Activated T-cell treated with anti-CD3 and anti-CD28 coated beads, Interleukin-2, amount 50 U/mL, for 48 hours (primary cell): ENCODE measurements at regions not wholly inside any gene's neighbourhood (a gene's known extent, or its start where the extent isn't known, plus 50 kb on each side); places are given as distances from the start of the nearest gene placed in this dataset.

Source experiments
- DNase-seq, 2 experiments: peaks; one replicate each; pipeline ENCODE4 v3.0.0-alpha.2; 2020

DNA sequence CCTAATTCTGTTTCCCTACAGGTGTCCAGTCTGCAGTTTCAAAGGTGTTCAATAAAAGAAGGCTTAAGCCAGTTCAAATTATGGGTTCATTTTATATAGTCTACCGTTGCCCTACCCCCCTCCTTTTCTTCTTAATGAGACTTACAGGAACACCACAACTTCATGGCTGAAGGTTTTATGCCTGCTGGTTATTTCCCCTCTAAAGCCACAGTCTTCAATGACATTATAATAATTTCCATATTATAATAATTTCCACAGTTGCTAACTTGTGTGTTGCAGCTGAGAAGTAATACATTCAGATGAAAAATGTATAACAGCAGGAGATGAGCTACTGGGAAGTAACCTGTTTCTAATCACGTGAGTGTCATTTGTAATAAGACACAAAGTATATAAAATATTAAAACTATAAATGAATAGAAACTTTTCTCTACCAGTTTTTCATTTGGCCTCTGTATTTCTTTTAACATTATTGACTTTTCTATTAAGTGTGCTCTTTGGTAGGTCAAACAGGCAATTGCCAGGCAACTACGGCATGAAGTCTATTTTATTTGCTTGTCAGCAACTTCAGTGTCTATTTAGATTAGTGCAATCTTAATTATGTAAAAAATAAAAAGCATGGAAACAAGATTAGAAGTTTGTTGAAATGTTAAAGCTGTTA lies 120.5 kb upstream of the HMHB1 start:
- DNase-seq: no peak

DNA sequence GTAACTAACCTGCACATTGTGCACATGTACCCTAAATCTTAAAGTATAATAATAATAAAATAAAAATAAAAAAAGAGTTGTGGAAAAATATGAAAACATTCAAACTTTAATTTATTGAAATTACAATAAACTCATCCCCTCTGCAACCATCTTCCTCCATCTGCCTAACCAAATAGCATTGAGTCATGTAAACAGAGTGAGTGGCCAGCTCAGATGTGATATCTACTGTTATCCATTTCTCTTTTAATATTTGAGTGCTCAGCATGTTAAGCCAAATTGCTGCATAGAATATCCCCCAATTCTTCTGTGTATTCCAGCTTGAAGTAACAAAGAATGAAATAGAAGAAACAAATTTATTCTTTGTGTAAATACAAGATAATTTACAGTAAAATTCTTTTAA lies 124.4 kb upstream of the HMHB1 start:
- DNase-seq: no peak

DNA sequence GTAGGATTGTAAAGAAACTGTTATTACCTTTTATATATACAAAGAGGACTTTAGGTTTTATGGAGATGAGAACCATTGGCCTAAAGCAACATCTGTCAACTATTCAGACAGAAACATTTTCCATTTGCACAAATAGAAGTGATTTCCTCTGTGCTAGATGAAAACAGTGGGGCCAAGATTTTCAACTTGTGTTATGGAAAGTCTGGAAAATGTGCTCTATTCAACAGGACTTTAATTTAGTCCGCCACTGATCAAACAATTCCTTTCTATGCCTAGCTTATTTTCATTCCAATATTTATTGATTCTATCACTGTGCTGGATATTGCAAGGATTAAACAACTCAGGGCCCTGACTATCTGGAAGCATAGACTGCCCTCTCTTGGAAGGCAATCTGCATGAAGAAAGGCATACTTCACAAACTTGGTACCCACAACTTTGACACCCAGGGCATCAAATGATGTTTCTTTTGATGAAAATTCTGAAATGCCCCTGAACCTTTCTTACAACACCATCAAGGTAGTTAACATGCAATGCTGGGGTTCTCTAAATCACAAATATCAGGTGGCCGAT lies 126.6 kb upstream of the HMHB1 start:
- DNase-seq: no peak

DNA sequence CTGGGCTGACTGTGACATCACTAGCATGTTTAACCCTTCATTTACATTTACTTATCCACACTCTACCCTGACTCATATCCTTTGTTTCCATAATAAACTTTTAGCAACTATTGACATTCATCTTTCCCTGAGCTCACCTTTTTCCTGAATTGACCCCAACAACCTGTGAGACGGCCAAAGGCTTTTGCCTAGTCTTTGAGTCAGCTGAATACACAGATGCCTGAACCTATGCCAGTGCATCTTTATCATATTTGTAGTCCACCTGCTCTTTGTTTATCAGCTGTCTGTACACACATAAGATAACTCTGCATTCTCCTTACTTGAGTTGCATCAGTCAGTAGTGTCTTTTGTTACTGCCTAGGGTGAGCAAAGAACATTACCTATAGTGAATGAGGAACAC lies 128.5 kb upstream of the HMHB1 start:
- no peak for DNase-seq

DNA sequence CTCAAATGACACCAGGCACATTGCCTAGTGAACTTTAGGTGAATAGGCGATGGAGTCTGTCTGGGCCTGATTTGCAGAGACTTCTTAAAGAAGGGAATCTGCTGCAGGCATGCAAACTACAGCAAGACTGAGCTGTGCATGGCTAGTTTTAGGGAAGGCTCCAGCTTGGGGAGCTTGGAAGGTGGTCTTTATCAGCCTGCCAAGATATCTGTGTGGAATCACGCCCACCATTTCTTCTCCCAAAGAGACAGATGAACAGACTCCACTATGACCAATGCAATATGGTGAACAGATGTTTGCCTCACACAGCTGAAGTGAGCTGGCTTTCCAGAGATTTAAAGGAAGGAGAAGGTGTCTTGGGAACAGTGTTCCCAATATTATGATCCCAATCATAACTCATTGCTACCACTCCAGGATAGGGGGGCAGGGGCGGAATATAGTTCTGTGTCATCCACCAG lies 129.0 kb upstream of the HMHB1 start:
- DNase-seq: no peak

DNA sequence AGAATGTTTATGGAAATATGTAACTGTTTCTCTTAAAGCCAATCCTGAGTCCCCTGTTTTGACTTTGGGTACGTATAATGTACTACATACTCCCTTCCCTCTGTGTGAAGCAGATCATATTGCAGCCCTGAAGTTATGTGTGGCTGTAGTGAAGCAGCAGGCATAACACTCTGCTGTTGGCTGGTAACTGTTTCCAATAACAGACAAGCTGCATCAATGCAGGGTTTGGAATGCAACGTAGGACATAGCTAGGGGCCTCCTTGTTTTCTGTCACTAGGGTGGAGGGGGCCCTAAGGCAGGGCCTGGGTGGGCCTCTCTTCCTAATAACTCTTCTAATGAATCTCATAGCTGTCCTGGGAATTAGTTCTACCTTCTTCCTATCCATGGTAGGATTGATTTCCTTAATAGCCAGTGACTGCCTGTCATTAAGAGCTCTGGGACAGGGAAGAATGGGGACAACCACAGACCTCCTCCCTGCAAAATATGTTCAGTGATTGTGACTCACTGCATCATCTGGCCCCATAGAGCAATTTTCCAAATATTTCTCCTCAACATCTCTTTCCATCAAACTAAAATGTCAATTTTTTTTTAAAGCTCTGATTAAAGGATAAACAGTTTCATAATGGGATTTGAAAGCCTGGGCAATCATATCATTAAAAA lies 129.6 kb upstream of the HMHB1 start:
- DNase-seq: no peak

DNA sequence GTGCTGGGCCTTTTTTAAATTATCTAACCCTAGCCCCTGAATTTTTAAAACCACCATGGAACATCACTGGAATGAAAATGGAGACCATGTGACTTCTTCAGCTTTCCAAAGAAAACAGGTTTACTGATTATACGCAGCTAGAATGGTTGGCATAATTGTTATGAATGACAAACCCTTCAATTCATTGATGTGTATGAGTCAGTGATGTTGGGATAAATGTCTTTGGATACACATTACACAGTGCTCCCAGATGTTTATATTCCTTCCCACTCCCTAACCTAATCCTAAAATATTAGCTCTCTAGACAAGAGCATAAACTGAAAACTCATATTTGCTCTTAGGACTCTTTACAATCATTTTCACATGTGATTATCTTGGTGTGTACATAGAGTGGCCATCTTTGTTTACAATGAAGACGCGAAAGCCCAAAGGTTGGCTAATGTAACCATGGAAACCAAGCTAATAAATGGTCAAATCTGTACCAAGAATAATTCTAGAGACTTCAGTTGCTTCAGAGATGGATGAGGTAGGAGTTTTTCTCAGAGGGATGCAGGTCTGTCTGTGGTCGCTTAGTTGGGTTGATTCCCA lies 131.2 kb upstream of the HMHB1 start:
- DNase-seq: no peak

DNA sequence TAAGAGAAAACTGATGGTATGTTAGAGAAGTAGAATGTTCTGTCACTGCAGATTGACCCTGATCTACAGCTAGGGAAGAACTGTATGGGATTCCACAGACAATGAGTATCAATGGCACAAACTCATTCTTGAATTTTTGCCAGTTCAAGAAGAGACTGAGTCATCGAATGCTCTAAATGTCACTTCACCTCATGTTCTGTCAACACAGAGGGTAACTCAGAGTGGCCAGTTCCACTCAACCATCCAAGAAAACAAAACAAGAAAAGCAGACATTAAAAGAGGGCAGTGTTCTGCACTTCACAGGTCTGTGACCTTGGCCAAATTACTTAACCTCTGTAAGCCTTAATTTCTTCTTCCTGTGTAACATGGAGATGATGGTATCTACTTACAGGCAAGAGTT lies 132.2 kb upstream of the HMHB1 start:
- no peak for DNase-seq

DNA sequence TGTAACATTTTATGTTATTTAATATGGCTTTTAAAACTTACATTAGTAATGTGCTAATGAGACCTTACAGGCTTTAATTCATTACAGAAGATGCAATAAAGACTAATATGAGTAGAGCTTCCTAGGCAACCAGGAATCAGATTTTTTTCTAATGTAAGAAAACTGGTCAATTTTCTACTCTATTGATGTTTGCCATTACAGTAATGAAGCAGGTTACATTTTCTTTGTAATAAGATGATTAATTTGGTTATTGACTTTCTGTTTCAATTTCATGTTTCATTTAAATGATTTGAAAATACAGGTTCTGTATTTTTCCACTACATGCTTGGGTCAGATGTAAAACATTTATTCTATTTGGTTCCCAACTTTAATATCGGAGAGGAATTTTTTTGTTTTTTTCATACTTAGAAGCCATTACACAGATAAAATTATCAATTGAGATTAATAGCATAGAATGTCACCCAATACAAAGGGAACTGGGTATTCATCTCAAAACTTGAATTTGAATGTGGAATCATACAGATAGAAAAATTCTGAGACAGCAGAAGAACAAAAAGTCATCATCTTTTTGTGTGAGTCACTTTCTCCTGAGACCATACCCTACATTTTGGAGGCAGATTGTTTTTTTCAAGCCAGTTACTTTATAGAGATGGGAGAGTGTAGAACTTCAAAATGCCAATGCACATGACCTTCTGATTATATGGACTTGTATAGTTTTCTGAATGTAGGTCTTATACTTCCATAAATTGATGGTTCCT lies 133.6 kb upstream of the HMHB1 start:
- DNase-seq: no peak

DNA sequence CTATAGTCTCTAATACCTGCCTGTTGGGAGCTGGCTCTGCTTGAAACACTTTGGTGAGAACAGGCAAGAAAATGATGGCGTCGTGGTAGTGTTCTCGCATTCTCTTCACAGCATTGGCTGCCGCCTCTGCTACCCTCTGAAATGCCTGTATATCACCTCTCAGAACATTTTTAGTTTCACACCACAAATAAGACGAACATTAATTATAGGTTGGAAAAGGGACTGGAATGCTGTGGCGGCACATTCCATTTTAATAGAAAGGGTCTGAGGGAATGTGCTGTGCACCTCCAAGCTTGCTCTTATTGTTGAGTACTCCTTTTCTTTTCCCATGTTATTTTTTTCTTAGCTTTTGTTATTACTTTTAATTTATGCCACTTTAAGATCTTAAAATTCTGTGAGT lies 134.6 kb upstream of the HMHB1 start:
- no peak for DNase-seq

DNA sequence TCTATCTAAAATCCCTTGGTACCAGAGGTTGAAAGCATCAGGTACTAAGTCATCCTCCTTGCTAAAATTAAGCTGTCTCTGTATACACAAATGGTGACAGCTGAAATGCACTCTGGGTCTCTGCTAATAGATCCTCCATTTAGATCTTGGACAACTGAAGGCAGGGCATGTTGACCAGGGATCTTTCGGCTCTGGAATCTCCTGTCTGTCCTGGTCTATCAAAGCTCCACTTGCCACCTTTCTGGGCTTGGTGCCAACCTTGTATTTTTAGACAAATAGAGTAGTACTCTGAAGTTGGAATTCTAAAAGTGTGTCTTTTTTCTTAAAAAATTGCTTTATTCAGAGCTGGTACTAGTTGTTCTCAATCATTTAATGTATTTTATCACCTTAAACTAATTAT lies 135.2 kb upstream of the HMHB1 start:
- no peak for DNase-seq

DNA sequence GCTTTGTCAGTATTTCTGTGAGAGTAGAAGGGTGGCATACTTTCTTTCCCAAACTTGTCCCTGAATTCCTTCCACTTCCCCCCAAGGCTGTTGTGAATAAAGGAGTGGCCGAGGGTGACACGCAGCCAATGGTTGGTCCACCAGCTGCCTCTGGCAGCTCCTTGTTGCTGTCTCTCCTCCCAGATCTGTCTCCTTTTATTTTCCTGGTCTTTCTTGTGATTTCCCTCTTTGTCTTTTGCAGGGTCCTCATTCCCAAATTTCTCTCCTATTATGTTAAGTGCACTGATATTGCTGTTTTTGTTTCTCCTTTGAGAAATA lies 137.5 kb upstream of the HMHB1 start:
- DNase-seq: no peak

DNA sequence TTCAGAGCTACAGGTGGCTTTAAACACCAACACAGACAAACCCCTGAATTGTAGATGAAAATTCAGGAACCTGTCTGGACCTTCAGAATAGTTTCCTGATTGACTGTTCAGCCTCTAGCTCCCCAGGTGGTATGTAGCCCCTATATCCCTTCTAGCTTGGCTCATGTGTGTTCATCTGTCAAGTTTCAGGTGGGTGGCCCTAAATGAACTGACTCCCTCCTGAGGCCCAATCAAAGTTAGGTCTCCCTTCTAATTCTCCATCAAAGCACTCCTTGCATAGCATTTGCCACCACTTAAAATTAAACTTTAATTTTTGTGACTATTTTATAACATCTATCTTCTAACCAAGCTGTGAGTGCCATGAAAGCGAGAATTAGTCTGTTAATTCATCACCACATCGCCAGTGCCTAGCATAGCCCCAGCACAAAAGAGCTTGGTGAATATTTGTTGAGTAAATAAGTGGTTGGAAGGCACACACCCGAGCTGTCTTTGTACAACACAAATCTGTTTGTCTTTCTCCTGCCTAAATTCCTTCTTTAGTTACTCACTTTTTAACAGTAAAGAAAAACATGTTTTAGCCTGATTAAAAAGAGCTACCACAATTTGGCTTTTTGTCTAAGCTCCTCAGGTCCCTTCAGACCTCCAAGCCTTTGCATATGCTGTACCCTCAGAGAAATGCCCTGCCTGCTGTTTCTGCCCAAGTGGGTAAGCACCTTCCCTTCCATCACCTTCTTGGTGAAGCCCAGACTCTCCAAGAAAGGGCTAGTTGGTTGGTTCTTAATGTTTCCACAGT lies 138.1 kb upstream of the HMHB1 start:
- no peak for DNase-seq

DNA sequence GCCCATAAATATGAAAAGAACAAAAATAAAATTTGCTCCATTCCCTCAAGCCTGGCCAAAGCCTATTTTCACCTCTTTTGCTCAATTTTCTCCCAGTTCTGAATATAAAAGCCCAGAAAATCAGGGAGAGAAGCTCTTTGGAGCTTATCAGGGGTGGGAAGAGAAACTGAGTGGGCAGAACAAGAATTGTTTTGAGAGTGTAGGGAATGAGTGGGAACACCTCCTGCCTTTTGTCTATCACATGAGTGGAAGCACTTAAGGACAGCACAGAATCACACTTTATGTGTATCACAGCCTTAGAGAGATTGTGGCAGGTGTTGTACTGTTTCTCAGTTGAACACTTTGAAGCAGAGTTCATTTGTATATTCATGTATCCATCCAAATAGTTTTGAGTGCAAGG lies 139.2 kb upstream of the HMHB1 start:
- DNase-seq: no peak

DNA sequence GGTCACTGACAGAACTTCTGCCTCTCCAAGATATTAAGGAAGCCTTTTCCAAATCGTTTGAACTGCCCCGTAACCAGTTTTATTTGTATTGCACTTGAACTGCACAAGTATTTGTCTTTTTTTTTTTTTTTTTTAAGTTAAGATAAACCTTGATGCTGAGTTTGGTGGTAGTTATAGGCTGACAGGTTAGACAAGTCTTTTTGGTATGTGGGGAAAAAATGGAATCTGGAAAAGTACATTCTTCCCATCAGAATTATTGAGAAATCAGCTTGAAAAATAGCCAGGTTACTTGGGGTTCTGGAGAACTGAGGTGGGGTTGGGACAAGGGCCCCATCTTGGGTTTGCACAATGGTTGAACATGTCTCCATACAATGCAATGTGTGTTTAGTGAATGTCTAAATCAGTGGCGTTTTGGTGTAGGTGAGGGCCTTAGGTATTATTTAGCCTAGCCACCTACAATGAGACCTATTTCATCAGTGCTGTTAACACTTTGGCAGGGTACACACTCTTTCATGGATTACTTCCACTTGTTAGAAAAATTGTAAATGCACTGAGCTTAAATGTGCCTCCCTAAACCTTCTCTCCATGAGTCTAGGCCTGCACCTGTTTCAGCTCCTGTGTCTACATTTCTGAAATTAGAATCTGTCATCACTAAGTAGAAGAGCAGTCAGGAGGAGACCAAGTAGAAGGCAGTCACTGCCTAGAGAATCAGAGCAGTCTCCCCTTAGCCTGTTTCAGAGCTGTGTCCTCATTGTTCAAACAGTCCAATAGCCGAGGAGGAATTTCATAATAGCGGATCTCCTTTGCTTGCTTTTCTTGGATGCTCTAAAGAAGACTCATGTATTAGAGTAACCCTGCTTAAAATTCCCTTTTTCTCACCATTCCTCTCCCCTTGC lies 140.0 kb upstream of the HMHB1 start:
- no peak for DNase-seq

DNA sequence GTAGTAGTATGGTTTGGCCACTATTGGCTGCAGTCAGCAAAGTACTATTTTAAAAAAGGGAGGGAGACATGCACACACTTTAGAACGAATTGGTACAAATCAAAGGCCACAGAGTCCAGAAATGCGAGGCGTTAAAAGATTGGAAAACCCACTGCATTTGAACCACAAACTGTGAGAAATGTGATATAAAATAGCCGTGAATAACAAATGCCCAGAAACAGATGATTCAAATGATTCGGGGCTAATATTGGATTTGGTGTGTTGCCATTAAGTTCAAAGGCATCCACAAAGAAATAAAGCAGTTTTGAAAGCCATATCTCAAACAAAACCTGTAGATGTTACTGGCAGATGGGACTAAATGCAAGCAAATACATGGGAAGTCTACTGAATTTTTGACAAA lies 140.9 kb upstream of the HMHB1 start:
- no peak for DNase-seq

DNA sequence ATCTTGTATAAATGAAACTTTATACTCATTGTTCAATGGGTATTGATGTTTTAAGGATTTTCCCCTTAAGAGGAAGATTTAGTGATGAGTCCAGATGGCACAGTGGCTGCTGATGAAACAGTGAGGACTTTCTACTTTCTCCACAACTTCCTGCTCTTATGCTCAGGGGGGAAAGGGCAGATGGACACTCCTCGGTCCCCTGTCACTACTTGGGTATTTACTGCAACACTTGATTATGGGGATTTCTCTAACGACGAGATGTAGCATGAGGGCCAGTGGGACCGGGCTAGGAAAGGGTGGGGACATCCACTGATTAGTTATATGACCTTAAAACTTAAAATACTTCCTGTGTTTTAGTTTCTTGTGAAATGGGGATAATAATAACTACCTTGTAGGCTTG lies 146.1 kb upstream of the HMHB1 start:
- no peak for DNase-seq

DNA sequence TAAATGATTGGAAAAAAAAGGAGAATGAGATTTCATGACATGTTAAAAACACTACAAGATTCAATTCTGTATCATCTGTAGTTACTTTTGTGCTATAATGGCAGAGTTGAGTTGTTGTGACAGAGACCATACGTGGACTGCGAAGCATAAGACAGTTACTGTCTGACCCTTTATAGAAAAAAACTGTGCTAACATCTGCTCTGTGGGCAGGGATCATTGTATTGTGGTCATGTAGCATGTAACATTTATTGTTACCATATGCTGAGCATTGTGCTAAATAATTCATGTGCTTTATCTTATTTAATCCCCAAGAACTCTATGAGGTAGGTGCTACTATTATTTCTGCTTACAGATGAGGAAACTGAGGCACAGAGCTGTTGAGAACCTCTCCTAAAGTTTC lies 147.3 kb upstream of the HMHB1 start:
- no peak for DNase-seq

DNA sequence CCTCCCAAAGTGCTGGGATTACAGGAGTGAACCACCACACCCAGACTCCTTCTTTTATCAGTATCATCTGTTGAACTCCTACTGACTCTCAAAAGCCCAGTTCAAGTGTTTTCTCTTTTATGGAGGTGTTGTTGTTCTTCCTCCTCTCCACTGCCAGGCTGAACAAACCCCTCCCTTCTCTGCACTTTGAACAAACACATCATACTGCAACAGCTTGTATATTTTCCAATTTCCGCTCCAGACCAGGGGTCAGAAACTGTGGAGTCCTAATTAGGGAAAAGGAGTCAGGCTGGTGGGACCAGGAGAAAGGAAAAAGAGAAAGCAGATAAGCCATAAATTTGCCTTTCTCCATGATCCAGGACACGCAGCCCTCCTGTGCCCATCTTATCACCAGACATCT lies 148.1 kb upstream of the HMHB1 start:
- DNase-seq: no peak

DNA sequence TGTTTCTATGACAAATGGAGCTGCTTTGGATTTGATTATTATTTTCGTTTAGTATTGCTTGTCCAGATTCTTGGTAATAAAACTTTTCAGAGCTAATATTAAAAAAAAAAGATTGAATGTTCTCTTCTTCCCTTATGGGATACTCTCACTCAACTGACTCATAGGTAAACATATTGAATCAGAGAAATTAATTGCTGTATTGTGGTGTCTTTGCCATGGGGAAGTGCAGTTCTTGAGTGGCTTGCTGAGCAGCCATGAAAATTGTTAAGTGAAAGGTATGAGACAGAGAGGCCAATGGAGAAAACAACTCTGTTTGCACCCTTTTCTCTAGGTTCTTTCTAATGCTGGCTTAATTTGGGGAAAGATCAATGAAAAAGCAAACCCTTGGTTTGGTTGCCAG lies 149.9 kb upstream of the HMHB1 start:
- no peak for DNase-seq

DNA sequence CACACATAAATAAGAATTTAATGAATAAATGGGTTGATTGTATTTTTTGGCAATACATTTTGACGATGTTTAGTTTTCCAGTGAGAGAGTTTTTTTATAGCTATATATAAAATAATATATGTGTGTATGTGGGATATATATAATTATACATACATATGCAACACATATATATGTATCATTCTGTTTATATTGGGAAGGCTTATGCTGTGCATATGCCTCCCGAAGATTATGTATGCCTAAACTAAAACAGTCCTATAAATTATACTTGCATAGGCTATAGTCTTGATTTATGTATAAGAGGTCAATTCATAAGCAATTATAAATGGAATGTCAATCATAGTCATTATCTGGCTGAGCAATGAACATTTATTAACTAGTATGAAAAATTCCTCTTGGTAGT lies 151.3 kb upstream of the HMHB1 start:
- DNase-seq: no peak
